ENCODE measurements at regions not wholly inside any gene's neighbourhood (a gene's known extent, or its start where the extent isn't known, plus 50 kb on each side); places are given as distances from the start of the nearest gene placed in this dataset.

DNA sequence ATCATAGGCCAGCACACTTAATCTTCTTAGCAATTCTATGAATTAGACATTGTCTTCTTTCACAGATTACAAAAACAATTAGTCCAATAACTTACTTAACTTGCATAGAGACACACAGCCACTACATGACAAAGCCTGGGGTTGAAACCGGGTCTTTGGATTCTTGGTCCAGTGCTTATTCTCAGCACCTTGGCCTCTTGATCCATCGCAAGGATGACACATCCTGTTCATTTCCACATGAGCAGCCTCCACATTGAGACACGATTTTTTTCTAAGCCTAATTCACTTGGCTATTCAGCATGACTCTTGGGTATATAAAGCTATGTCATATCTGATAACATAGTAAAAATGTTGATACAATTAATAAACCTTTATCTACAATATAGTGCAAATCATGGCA, 221.0 kb upstream of the FOXD3 start (continued):
- TF ChIP-seq REST (IDR thresholded peaks at IDR 0.05; ENCODE audit: unreplicated experiment) (no peak), STAT1 (IDR thresholded peaks at IDR 0.05; ENCODE audit: unreplicated experiment) (no peak), EZH2 (IDR thresholded peaks at IDR 0.05; ENCODE audit: low read depth, unreplicated experiment) (no peak), NANOG (IDR thresholded peaks at IDR 0.05; ENCODE audit: borderline replicate concordance) (no peak)

DNA sequence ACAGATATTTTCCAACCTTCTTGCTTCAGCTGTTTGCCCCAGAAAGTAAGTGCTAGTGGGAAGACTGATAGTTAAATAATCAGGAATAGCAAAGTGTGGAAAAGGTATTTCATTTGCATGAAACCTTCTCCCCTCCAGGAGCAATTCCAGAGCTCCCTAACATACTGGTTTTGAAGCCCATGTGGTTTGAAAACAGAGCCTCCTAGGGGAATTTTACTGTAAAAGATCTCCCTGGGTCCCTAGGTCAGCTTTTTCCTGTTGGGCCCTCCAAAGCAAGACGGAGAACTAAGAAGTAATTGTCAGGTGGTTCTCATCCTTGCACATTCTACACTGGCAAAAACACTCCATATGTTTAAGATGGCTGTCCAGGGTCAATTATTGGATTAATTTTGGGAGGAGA, 218.7 kb upstream of the FOXD3 start:
- ATAC-seq, result peak; percentile 89
- no peaks in the 10 kb centered on the region for H3F3A ChIP-seq (replicated peaks; ENCODE audit: low read depth)

More for the DNA sequence above, 218.7 kb upstream of the FOXD3 start:
- H3K4me2 ChIP-seq, result 0 out of 2 replicates have a peak overlapping the region, but pooled peaks have one; percentile 15
- no peaks in the 10 kb centered on the region for H3K9me2 ChIP-seq (ENCODE audit: insufficient read depth)
- H3K36me3 ChIP-seq (ENCODE audit: insufficient read depth), result no peaks in the 10 kb centered on the region
- peaks cover 49% of the 10 kb centered on the region for H3K4me1 ChIP-seq (ENCODE audit: insufficient read depth)
- Mint-ChIP-seq H3K36me3 (ENCODE audit: low read depth) (no peaks in the 10 kb centered on the region), H3K4me3 (no peak overlapping the region), H3K4me1 (peaks cover 50% of the 10 kb centered on the region), H3K9me3 (no peaks in the 10 kb centered on the region), H3K27ac (no peak overlapping the region), H3K27me3 (ENCODE audit: insufficient read depth, low read depth, poor library complexity) (peaks cover 2% of the 10 kb centered on the region)
- no peak for TF ChIP-seq NANOG (IDR thresholded peaks at IDR 0.05; ENCODE audit: borderline replicate concordance)
- TF ChIP-seq CTCF (conservative IDR thresholded peaks at IDR 0.05; ENCODE audit: low read depth in 2 of 2), result peak; percentile 42 to 46
- no peak overlapping the region for H3K27ac ChIP-seq (ENCODE audit: low read depth)
- no peak overlapping the region for H2AFZ ChIP-seq
- no peaks in the 10 kb centered on the region for H4K20me1 ChIP-seq (replicated peaks; ENCODE audit: insufficient read depth)
- no peaks in the 10 kb centered on the region for H3K27me3 ChIP-seq (ENCODE audit: insufficient read depth)
- DNase-seq (ENCODE audit: low spot score), result peak; percentile 73
- H3K79me2 ChIP-seq (replicated peaks; ENCODE audit: insufficient read depth), result no peaks in the 10 kb centered on the region
- no peak overlapping the region for H3K4me3 ChIP-seq
